ENCODE measurements at regions not wholly inside any gene's neighbourhood (a gene's known extent, or its start where the extent isn't known, plus 50 kb on each side); places are given as distances from the start of the nearest gene placed in this dataset.
"Not testable (repeated sequence)": the region's sequence is repeated elsewhere in the genome, so short reads cannot be mapped to it uniquely, and the experiment has no call there.

DNA sequence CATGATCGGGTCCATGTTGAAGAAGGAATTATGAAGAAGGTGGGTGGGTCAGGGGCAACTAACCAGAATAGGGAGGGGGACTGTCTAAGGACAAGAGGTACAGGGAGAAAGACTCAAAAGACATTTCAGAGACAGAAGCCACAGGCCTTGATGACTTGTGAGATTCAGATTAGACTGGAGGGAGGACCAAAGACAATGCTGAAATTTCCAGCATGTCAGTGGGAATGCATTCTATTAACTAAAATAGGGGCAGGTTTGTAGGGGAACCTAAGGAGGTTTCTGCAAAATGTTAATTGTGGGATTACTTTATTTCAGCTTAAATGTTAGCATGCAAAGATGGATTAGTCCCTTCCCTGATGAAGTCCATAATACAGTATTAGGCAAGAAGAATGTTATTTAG is 141.6 kb upstream of the NBPF26 start:
- H3K36me3 ChIP-seq (ENCODE audit: insufficient read depth, low read length); H3K4me1 ChIP-seq (ENCODE audit: insufficient read depth, low read length); H3K9me3 ChIP-seq (ENCODE audit: control insufficient read depth, insufficient read depth, low read length); H3K9ac ChIP-seq (ENCODE audit: low read depth, low read length): not testable (repeated sequence)

DNA sequence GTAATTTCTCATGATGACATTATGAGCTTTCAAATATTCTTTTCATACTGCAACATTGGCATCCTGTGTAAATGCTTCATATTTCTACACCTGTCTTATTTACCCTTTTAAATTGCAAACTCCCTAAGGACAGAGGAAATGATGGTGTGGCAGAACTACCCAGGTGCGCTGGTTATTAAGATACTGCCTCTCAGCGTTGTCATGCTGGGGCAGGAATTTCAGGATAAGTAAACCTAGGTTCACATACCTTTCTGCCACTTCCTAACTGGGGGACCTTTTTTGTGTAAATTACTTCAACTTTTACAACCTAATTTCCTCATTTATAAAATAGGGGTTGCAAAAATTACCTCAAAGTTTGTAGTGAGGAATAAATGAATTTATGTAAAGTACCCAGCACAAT is 137.7 kb upstream of the NBPF26 start:
- H3K4me1 ChIP-seq (ENCODE audit: insufficient read depth, low read length); H3K36me3 ChIP-seq (ENCODE audit: insufficient read depth, low read length); H3K9ac ChIP-seq (ENCODE audit: low read depth, low read length); H3K9me3 ChIP-seq (ENCODE audit: control insufficient read depth, insufficient read depth, low read length): not testable (repeated sequence)

DNA sequence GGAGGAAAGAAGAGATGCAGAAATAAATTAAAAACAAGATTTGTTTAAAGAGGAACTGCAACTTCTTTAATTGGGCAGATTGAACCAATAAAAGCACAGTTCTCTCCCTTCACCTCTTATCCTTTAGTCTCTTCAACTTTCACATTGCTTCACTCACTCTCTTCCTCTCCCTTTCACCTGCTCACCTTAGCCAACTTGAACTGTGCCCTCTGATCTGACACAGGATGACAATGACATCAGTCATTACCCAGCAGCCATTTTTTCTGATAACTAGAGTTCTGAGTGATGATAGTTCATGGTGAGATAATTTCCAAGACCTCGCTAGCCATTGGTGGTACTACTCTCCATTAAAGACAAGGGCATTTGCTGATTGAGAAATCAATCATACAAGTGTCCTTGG is 134.9 kb upstream of the NBPF26 start:
- H3K4me1 ChIP-seq (ENCODE audit: insufficient read depth, low read length); H3K9ac ChIP-seq (ENCODE audit: low read depth, low read length); H3K36me3 ChIP-seq (ENCODE audit: insufficient read depth, low read length); H3K9me3 ChIP-seq (ENCODE audit: control insufficient read depth, insufficient read depth, low read length): not testable (repeated sequence)

DNA sequence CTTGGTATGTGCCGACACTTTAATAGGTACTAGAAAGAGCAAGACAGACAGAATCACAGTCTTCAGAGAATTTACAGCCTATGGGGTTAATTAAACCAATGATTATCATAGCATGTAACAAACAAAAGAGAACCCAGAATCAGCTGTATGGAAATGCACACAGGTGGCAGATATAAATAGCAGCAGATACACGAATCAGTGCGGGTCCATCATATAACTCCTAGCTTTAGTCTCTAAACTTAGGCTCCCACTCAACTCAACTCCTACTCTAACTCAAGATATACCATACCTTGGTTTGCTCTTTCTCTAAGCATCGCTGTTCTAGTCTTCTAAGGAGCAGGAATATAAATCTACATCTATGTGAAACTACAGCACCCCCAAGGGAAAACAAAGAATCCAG is 132.0 kb upstream of the NBPF26 start:
- H3K9me3 ChIP-seq (ENCODE audit: control insufficient read depth, insufficient read depth, low read length); H3K9ac ChIP-seq (ENCODE audit: low read depth, low read length); H3K4me1 ChIP-seq (ENCODE audit: insufficient read depth, low read length); H3K36me3 ChIP-seq (ENCODE audit: insufficient read depth, low read length): not testable (repeated sequence)

DNA sequence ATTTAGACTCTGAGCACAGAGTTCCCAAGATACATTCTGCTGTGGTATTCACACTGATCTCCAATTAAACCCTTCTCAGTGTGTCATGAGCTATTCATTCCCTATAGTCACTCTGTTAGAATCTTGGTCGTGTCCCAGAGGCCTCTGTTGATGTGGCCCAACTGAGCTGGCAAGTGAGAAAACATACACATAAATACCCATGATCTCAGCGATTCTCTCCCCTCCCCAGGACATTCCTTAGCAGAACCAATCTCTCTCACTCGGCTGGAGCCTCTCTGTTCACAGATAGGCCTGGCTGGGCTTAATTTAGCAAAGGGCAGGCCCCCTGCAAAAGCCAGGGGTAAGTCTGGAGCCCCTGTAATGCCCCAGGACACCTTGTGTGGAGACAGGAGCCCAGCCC is 130.8 kb upstream of the NBPF26 start:
- not testable (repeated sequence) for H3K36me3 ChIP-seq (ENCODE audit: insufficient read depth, low read length); H3K4me1 ChIP-seq (ENCODE audit: insufficient read depth, low read length); H3K9me3 ChIP-seq (ENCODE audit: control insufficient read depth, insufficient read depth, low read length); H3K9ac ChIP-seq (ENCODE audit: low read depth, low read length)

DNA sequence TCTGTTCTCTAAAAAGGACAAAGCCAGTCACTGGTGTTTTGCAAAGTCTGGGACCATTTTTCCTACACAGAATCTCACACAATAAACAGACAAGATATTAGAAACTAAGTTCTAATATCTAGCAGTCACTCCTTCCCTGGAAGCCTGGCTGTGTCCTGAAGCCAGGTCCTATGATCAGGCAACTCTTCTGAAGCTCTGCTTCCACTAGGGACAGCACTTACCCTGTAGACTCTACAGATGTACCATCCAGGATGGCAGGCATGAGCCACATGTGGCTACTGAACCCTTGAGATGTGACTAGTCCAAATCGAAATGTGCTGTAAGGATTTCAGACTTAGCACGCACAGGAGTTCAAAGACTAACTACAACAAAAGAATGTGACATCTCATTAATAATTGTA is 130.1 kb upstream of the NBPF26 start:
- not testable (repeated sequence) for H3K9ac ChIP-seq (ENCODE audit: low read depth, low read length); H3K9me3 ChIP-seq (ENCODE audit: control insufficient read depth, insufficient read depth, low read length); H3K4me1 ChIP-seq (ENCODE audit: insufficient read depth, low read length); H3K36me3 ChIP-seq (ENCODE audit: insufficient read depth, low read length)

DNA sequence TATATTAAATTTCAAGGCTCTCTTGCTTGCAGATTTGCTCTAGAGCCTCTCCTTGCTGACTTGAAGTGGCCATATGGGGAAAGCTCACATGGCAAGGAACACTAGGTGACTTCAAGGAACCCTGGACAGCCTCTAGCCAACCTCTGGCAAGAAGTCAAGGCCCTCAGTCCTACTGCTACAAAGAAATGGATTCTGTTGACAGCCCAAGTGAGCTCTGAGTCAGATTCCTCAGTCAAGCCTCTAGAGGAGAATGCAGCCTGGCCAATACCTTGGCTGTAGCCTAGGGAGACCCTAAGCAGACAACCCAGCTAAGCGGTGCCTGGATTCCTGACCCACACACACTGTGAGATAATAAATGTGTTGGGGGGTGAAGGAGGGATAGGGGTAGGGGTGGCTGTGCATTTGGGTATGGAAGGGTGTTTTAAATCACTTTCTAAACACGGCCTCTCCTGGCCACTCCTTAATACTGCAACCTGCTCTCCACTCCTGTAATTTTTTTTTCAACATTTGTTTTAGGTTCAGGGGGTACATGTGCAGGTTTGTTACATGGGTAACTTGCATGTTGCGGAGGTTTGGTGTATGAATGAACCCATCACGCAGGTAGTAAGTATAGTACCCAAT is 125.3 kb upstream of the NBPF26 start:
- H3K36me3 ChIP-seq (ENCODE audit: insufficient read depth, low read length); H3K9ac ChIP-seq (ENCODE audit: low read depth, low read length); H3K9me3 ChIP-seq (ENCODE audit: control insufficient read depth, insufficient read depth, low read length); H3K4me1 ChIP-seq (ENCODE audit: insufficient read depth, low read length): not testable (repeated sequence)

DNA sequence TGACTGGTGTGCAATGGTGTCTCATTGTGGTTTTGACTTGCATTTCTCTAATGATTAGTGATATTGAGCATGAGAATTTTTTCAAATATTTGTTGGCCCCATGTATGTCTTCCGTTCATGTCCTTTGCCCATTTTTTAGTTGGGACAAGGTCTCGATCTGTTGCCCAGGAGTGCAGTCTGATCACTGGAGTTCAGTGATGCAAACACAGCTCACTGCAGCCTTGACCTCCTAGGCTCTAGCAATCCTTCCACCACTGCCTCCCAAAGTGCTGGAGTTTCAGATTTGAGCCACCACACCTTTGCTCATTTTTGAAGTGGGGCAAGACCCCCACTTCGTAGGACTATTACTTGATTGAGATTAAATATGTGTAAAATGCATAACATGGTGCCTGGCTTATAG is 124.2 kb upstream of the NBPF26 start:
- not testable (repeated sequence) for H3K4me1 ChIP-seq (ENCODE audit: insufficient read depth, low read length); H3K9ac ChIP-seq (ENCODE audit: low read depth, low read length); H3K36me3 ChIP-seq (ENCODE audit: insufficient read depth, low read length); H3K9me3 ChIP-seq (ENCODE audit: control insufficient read depth, insufficient read depth, low read length)

DNA sequence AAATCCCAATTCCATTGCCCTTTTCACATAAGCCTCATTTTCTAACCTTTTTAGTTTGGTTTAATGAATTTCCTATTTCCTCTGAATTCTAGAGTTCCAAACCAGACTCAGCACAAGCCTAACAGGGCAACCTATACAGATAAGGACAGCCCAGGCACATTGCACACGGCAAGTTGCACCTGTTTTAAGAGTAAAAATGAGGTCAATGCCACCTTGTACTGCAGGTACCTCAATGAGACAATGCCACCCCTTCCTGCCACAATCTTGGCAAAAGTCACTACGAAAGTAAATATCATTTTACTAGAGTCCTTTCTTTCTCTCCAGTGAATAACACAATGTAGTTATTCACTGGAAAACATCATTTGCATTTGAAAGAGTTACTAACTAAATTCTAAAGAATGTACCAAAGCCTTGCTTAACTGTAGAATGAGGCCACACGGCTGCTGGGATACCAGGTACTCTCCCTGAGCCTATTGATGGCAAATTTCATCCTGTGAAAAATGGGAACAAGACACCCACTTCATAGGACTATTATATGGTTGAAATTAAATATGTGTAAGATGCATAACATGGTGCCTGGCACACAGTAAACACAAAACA is 123.2 kb upstream of the NBPF26 start:
- not testable (repeated sequence) for H3K9me3 ChIP-seq (ENCODE audit: control insufficient read depth, insufficient read depth, low read length); H3K36me3 ChIP-seq (ENCODE audit: insufficient read depth, low read length); H3K9ac ChIP-seq (ENCODE audit: low read depth, low read length); H3K4me1 ChIP-seq (ENCODE audit: insufficient read depth, low read length)

DNA sequence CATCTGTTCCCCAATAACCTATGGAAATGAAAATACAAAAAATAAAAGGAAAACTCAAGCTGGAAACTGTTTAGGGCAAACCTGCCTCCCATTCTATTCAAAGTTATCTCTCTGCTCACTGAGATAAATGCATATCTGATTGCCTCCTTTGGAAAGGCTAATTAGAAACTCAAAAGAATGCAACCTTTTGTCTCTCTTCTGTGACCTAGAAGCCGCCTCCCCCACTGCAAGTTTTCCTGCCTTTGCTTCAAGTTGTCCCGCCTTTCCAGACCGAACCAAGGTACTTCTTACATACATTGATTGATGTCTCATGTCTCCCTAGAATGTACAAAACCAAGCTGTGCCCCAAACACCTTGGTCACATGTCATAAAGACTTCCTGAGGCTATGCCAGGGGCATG is 115.9 kb upstream of the NBPF26 start:
- not testable (repeated sequence) for H3K4me1 ChIP-seq (ENCODE audit: insufficient read depth, low read length); H3K9me3 ChIP-seq (ENCODE audit: control insufficient read depth, insufficient read depth, low read length); H3K9ac ChIP-seq (ENCODE audit: low read depth, low read length); H3K36me3 ChIP-seq (ENCODE audit: insufficient read depth, low read length)

DNA sequence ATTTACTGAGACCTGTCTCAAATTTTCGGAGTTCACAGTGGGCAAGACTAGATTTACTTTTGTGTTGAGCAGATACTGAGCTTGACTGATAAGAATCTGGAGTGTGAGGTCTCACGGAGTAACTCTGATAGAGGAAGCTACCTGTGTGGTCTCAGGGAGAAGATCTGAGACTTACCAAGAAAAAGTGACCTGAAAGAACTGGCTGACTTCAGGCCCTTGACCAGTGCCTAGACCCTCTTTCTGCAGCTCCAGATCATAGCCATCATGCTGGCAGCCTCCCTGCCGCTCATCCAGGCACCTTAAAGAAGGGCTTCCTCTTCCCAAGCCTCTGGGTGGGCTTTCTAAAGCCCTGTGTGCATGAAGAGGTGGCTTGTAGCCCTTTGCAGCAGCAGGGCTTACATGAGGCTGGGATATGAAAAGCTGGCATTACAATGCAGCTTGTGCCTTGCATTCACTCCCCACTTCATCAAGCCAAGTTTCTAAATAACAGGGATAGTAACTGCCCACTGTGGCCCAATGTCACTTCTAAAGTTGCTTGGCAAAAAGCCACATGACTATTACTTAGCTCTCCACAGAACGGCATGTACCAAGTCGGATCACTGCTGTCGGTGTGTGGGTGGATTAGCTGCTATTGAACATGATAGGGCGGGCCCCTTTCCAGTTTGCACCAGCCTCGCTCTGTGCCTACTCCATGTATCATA is 115.3 kb upstream of the NBPF26 start:
- H3K4me1 ChIP-seq (ENCODE audit: insufficient read depth, low read length); H3K9ac ChIP-seq (ENCODE audit: low read depth, low read length): not testable (repeated sequence)

DNA sequence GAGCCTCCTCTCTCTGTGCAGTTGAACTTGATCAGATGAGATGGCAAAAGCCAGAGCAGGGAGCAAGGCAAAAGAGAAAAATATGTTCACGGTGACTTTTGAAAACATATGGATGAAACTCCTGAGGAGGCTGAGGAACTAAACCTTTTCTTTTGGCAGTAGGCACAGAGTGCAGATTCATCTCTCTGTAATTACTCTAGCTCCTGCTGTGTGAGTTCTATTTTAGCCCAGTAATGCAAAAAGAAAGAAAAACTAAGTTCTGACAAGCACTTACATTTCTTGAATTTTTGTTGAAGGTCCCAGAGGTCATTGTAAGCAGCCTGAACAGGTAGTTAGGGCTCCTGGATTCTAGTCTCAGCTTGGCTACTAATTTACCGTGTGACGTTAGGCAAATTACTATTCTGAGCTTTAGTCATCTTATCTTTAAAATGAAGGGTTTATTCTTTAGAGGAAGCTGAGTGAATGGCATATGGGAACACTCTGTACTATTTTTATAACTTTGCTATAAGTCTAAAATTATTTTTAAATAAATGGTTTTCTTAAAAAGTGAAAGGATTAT is 114.7 kb upstream of the NBPF26 start:
- H3K36me3 ChIP-seq (ENCODE audit: insufficient read depth, low read length); H3K9ac ChIP-seq (ENCODE audit: low read depth, low read length): not testable (repeated sequence)

More for the DNA sequence above, 115.3 kb upstream of the NBPF26 start:
- H3K9me3 ChIP-seq (ENCODE audit: control insufficient read depth, insufficient read depth, low read length); H3K36me3 ChIP-seq (ENCODE audit: insufficient read depth, low read length): not testable (repeated sequence)

DNA sequence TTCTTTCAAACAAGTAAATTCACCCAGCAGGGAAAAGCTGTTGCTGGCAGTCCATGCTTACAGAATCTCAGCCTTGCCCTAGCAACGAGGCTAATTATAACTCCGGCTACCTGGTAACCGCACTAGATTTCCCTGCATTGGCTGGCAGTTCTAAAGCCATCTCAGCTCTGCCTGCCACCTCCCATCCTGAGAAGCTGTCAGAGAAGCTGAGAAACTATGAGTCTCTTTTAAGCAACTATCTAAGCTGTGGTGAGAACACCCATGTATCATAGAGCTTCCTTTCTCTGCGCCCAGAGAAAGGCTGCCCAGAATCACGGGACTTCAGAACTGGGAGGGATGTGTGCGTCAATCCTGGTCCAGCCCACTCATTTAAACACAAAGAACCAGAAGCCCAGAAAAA is 113.9 kb upstream of the NBPF26 start:
- not testable (repeated sequence) for H3K9me3 ChIP-seq (ENCODE audit: control insufficient read depth, insufficient read depth, low read length); H3K9ac ChIP-seq (ENCODE audit: low read depth, low read length); H3K4me1 ChIP-seq (ENCODE audit: insufficient read depth, low read length); H3K36me3 ChIP-seq (ENCODE audit: insufficient read depth, low read length)

More for the DNA sequence above, 114.7 kb upstream of the NBPF26 start:
- not testable (repeated sequence) for H3K9me3 ChIP-seq (ENCODE audit: control insufficient read depth, insufficient read depth, low read length); H3K4me1 ChIP-seq (ENCODE audit: insufficient read depth, low read length)

DNA sequence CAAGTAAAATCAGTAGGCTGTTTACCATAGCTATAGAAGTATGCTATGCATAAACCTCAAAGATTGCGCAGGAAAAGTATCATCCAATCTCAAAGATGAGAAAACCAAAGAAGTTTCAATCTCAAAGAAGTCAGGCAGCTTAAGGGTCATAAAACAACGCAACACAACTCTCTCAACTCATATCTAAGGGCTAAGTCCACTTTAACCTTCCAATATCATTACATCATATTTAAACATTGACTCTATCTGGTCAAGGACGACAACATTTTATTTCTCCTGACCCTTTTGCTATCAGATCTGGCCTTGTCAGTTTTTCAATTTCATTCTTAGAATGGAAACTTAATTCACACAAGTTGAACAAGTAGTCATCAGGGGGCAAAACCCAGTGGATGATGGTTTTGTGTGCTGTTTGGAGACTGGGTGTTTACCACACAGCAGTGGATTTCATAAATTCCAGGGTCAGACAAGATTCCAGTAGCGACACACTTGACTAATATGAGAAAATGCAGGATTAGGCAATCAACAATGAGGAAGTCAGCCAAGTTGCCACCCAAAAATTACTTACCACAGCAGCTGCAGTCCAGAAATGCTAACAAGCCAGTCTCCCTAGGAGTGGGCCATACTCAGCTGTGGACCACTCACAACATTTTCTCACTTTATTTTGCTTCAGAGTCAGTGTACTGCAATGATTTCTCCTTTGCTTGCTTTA is 108.7 kb upstream of the NBPF26 start:
- not testable (repeated sequence) for H3K9me3 ChIP-seq (ENCODE audit: control insufficient read depth, insufficient read depth, low read length); H3K9ac ChIP-seq (ENCODE audit: low read depth, low read length); H3K36me3 ChIP-seq (ENCODE audit: insufficient read depth, low read length); H3K4me1 ChIP-seq (ENCODE audit: insufficient read depth, low read length)

DNA sequence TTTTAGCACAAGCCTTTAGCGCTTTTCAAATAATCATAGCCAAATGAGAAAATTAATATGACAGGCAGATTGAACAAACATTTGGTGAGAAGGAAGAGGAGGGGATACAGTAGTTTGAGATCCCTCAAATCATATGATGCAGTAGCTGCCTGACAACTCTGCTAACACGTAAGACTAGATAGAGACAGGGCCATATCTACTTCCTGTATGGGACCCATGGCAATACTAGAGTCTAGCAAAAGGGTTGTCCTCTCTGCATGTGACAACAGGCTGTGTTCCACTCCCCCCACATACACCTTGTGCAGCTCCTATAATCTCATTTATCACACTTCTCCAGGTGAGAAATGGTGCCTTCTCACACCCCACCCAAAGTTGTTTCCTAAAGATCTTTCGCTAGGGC is 106.3 kb upstream of the NBPF26 start:
- H3K36me3 ChIP-seq (ENCODE audit: insufficient read depth, low read length); H3K9ac ChIP-seq (ENCODE audit: low read depth, low read length); H3K4me1 ChIP-seq (ENCODE audit: insufficient read depth, low read length); H3K9me3 ChIP-seq (ENCODE audit: control insufficient read depth, insufficient read depth, low read length): not testable (repeated sequence)
